BE2C (cell line): ENCODE measurements at regions not wholly inside any gene's neighbourhood (a gene's known extent, or its start where the extent isn't known, plus 50 kb on each side); places are given as distances from the start of the nearest gene placed in this dataset.

ENCODE experiments used
- DNase-seq: peaks from one replicate; pipeline ENCODE4 v3.0.0-alpha.2; 2020
- H3K27me3 ChIP-seq: fragments of 250-450 bp; sonication (Bioruptor Pico); 2 replicates; pipeline ENCODE4 v1.5.1; 2020; ENCODE audit warnings: mild to moderate bottlenecking
- H3K36me3 ChIP-seq: fragments of 250-450 bp; sonication (Bioruptor Pico); 2 replicates; pipeline ENCODE4 v1.5.1; 2020; ENCODE audit warnings: mild to moderate bottlenecking
- H3K4me1 ChIP-seq: fragments of 250-450 bp; sonication (Bioruptor Pico); 2 replicates; pipeline ENCODE4 v1.5.1; 2020
- H3K4me3 ChIP-seq: 2 replicates; pipeline ENCODE4 v1.5.1; 2011; ENCODE audit warnings: low read depth, low read length
- H3K9me3 ChIP-seq: fragments of 250-450 bp; sonication (Bioruptor Pico); 2 replicates; pipeline ENCODE4 v1.5.1; 2020
- TF ChIP-seq, protein P1 (sequence below): IDR thresholded peaks from 2 replicates; pipeline ENCODE4 v1.5.1; 2012; ENCODE audit warnings: mild to moderate bottlenecking, low read depth, low read length

DNA sequence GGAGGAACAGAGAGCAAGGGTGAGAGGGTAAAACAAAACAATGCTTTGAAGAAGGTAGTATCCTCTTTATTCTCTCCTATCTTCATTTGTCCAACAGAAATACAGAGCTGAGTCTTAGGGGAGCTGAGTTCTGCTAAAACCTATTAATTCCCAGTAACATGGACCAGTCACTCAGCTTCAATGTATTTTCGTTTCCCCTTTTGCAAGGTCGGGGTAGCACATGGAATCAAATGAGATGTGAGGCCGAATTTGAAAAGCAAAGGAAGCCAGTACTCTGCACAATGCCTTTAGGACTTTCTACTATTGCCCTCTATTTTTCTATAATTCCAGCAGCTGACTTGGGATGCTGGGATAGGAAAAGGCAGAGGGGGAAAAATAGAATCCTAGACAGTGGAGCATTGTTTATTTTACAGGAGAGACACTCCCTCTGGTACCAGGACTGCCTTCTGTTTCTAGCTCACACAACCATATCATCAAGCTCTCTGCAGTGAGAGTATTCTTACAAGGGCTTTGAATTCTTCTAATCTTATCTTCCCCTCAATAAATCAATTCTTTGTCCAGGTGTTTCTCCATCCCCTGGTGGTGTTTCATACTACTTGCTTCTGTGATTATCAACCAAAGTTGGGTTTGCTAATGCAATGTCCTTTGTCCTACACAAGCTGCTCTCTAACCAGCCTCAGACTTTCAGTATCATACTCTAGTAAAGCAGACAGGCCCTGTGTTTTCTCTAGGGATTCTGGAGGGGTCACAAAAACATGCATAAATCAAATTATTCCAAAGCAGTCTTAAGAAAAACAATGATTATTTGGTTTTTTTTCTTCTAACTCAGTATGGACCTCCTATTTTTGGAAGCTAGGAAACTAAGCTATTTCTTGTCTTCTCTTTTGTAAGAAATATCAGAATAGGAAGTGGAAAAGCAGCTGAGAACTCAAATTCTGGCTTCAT lies 341.5 kb downstream of the OSTF1 start:
- no peaks in the 10 kb centered on the region for H3K27me3 ChIP-seq
- no peaks in the 10 kb centered on the region for H3K4me1 ChIP-seq
- H3K4me3 ChIP-seq: no peak overlapping the region
- no peaks in the 10 kb centered on the region for H3K9me3 ChIP-seq
- TF ChIP-seq, protein P1, sequence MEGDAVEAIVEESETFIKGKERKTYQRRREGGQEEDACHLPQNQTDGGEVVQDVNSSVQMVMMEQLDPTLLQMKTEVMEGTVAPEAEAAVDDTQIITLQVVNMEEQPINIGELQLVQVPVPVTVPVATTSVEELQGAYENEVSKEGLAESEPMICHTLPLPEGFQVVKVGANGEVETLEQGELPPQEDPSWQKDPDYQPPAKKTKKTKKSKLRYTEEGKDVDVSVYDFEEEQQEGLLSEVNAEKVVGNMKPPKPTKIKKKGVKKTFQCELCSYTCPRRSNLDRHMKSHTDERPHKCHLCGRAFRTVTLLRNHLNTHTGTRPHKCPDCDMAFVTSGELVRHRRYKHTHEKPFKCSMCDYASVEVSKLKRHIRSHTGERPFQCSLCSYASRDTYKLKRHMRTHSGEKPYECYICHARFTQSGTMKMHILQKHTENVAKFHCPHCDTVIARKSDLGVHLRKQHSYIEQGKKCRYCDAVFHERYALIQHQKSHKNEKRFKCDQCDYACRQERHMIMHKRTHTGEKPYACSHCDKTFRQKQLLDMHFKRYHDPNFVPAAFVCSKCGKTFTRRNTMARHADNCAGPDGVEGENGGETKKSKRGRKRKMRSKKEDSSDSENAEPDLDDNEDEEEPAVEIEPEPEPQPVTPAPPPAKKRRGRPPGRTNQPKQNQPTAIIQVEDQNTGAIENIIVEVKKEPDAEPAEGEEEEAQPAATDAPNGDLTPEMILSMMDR: no peak
- no peaks in the 10 kb centered on the region for H3K36me3 ChIP-seq
- DNase-seq: no peak

DNA sequence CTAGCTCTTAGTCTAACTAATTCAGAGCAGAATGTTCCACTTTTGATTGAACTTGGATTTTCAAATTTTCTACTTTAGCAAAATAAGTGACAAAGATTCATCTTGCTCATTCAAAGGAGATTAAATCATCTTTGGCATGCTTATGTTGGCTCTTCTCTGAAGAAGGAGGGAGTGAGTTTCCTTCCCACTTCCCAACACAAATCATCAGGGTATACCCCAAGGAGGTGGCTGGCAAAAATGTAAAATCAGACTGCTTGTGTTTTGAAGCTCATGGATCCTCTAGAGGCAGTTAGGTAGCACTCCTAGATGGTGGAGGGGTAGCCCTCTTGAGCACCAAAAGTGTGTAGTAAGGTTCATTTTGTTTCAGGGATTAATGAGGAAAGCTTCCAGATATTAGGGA lies 343.1 kb downstream of the OSTF1 start:
- TF ChIP-seq, protein P1: no peak
- no peak for DNase-seq
- H3K4me3 ChIP-seq: no peak overlapping the region
- H3K36me3 ChIP-seq: no peaks in the 10 kb centered on the region
- no peaks in the 10 kb centered on the region for H3K27me3 ChIP-seq
- no peaks in the 10 kb centered on the region for H3K4me1 ChIP-seq
- H3K9me3 ChIP-seq: no peaks in the 10 kb centered on the region

DNA sequence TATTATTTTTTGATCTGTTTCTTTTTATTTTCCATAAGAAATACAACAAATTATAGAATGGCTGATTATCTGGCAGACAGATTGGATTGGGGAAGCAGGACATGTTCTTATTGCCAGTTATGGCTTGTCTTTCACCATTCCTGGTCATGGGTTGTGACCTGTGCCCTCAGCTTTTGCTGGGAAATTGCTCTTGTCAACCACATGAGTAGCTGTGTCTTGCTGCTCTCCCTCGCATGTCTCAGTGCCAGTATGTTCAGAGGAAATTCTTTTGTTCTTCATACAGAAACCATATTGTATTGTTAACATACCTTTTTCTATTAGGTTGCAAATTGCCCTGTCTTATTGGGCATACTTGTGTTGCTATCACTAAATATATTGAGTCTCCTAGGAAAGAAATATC lies 344.1 kb downstream of the OSTF1 start:
- TF ChIP-seq, protein P1: no peak
- H3K4me1 ChIP-seq: no peaks in the 10 kb centered on the region
- DNase-seq: no peak
- no peaks in the 10 kb centered on the region for H3K9me3 ChIP-seq
- H3K27me3 ChIP-seq: no peaks in the 10 kb centered on the region
- H3K36me3 ChIP-seq: no peaks in the 10 kb centered on the region
- no peak overlapping the region for H3K4me3 ChIP-seq

DNA sequence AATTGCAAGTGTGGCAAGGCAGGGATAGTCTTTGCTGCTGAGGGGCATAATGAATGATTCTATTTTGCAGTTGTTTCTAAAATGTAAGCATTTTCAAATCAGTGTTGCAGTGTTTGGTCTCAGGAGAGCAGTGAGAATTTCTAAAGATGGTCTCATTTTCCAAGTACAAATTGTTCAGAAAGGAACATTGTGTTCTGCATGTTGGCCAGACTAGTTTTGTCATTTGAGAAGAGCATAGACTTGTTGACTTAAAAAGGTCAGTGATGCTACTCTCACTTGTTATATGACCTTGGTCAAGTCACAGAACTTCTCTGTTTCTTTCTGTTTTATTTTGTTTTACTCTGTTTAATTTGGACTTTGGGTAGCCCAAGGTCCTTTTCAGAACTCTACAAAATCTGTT lies 344.6 kb downstream of the OSTF1 start:
- DNase-seq: no peak
- Histone ChIP-seq H3K36me3 (no peaks in the 10 kb centered on the region), H3K9me3 (no peaks in the 10 kb centered on the region), H3K27me3 (no peaks in the 10 kb centered on the region), H3K4me1 (no peaks in the 10 kb centered on the region), H3K4me3 (no peak overlapping the region)
- TF ChIP-seq, protein P1: no peak

DNA sequence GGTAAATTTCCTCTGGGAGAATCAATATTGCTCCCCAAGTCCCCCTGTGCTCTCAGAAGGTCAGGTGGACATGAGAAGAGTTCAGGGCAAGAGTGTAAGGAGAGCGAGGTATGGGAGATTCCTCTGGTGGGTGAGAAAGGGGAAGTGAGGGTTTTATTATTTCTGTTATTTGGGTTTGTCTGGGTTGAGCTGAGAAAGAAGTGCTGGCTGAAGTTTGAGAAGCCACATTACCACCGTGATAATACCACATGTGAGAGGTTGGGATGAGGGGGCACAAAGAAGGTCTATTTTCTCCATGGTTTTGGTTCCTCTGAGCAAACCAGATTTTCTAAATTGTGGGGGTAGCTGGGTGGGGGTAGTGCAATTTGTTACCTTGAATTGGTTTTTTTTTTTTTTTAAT lies 350.4 kb downstream of the OSTF1 start:
- Histone ChIP-seq H3K4me1 (no peaks in the 10 kb centered on the region), H3K4me3 (no peak overlapping the region), H3K36me3 (no peaks in the 10 kb centered on the region), H3K9me3 (no peaks in the 10 kb centered on the region), H3K27me3 (no peaks in the 10 kb centered on the region)
- no peak for DNase-seq
- TF ChIP-seq, protein P1: no peak

DNA sequence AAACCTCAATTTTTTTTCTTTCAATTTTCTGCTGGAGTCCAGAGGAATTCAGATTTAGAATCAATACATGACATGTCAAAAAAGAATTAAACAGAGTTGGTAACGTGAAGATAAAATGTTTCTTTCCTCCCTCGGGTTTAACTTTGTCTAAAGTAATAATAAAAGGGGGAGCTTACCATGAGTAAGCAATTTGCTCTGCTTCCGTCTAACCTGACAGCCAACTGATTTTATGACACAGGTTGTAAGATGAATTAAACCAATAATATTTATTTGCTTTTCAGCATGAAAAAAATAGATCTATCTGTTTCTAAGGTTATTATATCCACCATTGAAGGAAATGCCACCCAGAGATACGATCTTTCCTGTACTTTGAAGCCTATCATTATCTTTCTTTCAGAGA lies 352.6 kb downstream of the OSTF1 start:
- no peaks in the 10 kb centered on the region for H3K36me3 ChIP-seq
- H3K4me3 ChIP-seq: no peak overlapping the region
- H3K4me1 ChIP-seq: no peaks in the 10 kb centered on the region
- H3K27me3 ChIP-seq: no peaks in the 10 kb centered on the region
- TF ChIP-seq, protein P1: no peak
- DNase-seq: no peak
- H3K9me3 ChIP-seq: no peaks in the 10 kb centered on the region
